Ectodermal cell (in vitro differentiated cells): ENCODE measurements at regions not wholly inside any gene's neighbourhood (a gene's known extent, or its start where the extent isn't known, plus 50 kb on each side); places are given as distances from the start of the nearest gene placed in this dataset.

ENCODE experiments used
- H3K27ac ChIP-seq: 2 replicates; pipeline ENCODE4 v1.7.0; 2013; ENCODE audit warnings: mild to moderate bottlenecking, low read depth, low read length; ENCODE audit not compliant: insufficient read depth, poor library complexity, severe bottlenecking
- H3K27me3 ChIP-seq: 2 replicates; pipeline ENCODE4 v1.7.0; 2013; ENCODE audit warnings: mild to moderate bottlenecking, low read length; ENCODE audit not compliant: insufficient read depth, control insufficient read depth, poor library complexity, severe bottlenecking
- H3K36me3 ChIP-seq: one replicate; pipeline ENCODE4 v1.7.0; 2013; ENCODE audit warnings: low read length; ENCODE audit not compliant: control insufficient read depth, insufficient read depth
- H3K4me1 ChIP-seq: one replicate; pipeline ENCODE4 v1.7.0; 2013; ENCODE audit warnings: low read length; ENCODE audit not compliant: control insufficient read depth, insufficient read depth
- H3K4me3 ChIP-seq: 2 replicates; pipeline ENCODE4 v1.7.0; 2013; ENCODE audit warnings: low read depth, low read length, control low read depth; ENCODE audit not compliant: insufficient read depth
- H3K9me3 ChIP-seq: 2 replicates; pipeline ENCODE4 v1.7.0; 2013; ENCODE audit warnings: mild to moderate bottlenecking, low read length, moderate library complexity; ENCODE audit not compliant: control insufficient read depth
- WGBS, 2 experiments: methylation state at CpG; one replicate each; pipeline ENCODE4 v1.1.7; 2013; ENCODE audit warnings: missing lambda C conversion rate in 2 of 2; 5-methylcytosine and 5-hydroxymethylcytosine counted together

DNA sequence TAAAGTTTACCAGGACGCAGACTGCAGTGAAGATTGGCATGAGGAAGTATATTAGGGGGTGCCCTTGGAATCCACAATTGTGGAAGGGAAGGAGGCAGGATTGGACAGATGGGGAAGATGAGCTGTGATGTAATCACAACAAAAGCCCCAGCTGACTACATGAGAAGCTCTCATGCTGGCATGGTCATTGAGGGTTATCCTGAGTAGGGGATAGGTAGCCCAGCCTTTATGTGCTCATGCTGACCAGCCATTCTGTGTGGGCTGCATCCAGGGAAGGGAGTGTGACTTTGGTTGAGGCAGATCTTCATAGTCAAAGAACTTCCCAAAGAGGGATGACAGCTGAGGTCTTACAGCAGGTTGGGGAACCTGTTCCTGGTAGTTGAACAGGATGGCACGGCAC lies 52.0 kb upstream of the RANBP6 start:
- no peak overlapping the region for H3K27ac ChIP-seq
- no peaks in the 10 kb centered on the region for H3K9me3 ChIP-seq
- 96 to 100% methylated on average over 2 of the region's 2 CpGs for WGBS, 2 experiments
- no peak overlapping the region for H3K4me3 ChIP-seq
- no peaks in the 10 kb centered on the region for H3K4me1 ChIP-seq
- no peaks in the 10 kb centered on the region for H3K27me3 ChIP-seq
- H3K36me3 ChIP-seq: no peaks in the 10 kb centered on the region
